ENCODE measurements at regions not wholly inside any gene's neighbourhood (a gene's known extent, or its start where the extent isn't known, plus 50 kb on each side); places are given as distances from the start of the nearest gene placed in this dataset.

DNA sequence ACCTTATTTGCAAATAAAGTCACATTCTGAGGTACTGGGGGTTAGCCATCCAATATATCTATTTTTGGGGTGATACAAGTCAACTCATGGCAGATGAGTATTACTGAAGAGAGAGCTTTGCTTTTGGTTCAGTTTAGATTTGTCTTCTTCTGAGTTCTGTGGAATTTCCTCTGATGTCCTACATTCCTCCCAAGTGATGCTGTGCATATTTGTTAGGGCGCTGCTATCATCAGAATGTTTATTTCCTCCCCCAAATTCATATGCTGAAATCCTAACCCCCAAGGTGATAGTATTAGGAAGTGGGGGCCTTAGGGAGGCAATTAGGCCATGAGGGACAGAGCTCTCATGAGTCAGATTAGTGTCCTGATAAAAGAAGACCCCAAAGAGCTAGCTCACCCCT is 96.2 kb upstream of the WLS start:
- TF ChIP-seq, protein P1, sequence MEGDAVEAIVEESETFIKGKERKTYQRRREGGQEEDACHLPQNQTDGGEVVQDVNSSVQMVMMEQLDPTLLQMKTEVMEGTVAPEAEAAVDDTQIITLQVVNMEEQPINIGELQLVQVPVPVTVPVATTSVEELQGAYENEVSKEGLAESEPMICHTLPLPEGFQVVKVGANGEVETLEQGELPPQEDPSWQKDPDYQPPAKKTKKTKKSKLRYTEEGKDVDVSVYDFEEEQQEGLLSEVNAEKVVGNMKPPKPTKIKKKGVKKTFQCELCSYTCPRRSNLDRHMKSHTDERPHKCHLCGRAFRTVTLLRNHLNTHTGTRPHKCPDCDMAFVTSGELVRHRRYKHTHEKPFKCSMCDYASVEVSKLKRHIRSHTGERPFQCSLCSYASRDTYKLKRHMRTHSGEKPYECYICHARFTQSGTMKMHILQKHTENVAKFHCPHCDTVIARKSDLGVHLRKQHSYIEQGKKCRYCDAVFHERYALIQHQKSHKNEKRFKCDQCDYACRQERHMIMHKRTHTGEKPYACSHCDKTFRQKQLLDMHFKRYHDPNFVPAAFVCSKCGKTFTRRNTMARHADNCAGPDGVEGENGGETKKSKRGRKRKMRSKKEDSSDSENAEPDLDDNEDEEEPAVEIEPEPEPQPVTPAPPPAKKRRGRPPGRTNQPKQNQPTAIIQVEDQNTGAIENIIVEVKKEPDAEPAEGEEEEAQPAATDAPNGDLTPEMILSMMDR (IDR thresholded peaks at IDR 0.05; ENCODE audit: low read length, missing control alignments), result no peak
- peak; percentile 64 for DNase-seq (ENCODE audit: low read depth)

DNA sequence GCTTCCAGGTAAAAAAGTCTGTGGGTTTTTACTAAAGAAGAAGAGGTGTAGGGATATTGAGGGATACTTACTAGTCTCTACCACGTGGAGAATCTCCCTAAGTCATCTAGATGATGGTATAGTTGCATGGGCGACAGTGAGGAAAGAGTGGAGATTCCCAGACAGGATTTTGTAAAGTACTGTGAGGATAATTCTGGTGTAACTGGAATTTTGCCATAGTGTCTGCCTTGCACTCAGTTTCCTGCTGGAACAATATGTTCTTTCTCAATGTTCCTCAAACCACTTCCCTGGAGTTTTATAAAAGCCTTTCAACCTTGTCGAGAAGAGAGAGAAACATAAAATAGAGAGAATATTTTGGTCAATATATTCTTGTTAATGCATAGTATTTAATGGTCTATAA is 95.1 kb upstream of the WLS start:
- peak; percentile 89 for DNase-seq (ENCODE audit: low read depth)
- TF ChIP-seq, protein P1 (IDR thresholded peaks at IDR 0.05; ENCODE audit: low read length, missing control alignments), result no peak
- H3K4me3 ChIP-seq (replicated peaks; ENCODE audit: low read depth, low read length), result no peak overlapping the region

More for the DNA sequence above, 96.2 kb upstream of the WLS start:
- no peak overlapping the region for H3K4me3 ChIP-seq (replicated peaks; ENCODE audit: low read depth, low read length)

DNA sequence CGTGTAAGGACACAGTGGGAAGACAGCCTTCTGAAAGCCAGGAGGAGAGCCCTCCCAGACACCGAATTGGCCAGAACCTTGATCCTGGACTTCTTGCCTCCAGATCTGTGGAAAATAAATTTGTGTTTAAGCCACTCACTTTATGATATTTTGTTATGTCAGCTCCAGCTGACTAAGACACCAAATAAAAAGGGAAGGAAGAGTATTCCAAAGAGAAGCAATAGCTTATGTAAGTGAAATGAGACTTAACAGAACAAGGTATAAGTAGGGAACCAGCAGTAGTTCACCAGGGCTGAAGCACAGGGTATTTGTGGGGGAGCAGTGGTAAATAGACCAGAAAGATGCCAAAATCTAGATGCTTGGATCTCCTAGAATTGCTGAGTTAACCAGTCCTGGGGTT is 94.2 kb upstream of the WLS start:
- no peak overlapping the region for H3K4me3 ChIP-seq (replicated peaks; ENCODE audit: low read depth, low read length)
- no peak for DNase-seq (ENCODE audit: low read depth)
- TF ChIP-seq, protein P1 (IDR thresholded peaks at IDR 0.05; ENCODE audit: low read length, missing control alignments), result no peak

DNA sequence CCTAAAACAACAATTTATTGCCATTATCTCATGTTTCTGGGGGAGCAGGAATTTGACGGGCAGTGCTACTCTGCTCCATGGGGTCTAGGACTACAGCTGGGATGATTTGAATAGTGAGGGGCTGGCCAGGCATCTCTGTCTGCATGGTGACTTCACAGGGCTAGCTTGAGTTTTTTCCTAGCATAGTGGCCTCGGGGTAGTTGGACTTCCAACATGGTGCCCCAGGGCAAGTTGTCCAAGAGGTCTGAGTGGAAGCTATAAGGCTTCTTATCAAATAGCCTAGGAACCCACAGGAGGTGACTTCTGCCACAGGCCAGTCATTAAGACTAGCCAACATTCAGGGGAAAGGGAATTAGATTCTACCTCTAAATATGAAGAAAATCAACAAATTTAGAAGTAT is 92.0 kb upstream of the WLS start:
- DNase-seq (ENCODE audit: low read depth), result no peak
- TF ChIP-seq, protein P1 (IDR thresholded peaks at IDR 0.05; ENCODE audit: low read length, missing control alignments), result no peak
- H3K4me3 ChIP-seq (replicated peaks; ENCODE audit: low read depth, low read length), result no peak overlapping the region

DNA sequence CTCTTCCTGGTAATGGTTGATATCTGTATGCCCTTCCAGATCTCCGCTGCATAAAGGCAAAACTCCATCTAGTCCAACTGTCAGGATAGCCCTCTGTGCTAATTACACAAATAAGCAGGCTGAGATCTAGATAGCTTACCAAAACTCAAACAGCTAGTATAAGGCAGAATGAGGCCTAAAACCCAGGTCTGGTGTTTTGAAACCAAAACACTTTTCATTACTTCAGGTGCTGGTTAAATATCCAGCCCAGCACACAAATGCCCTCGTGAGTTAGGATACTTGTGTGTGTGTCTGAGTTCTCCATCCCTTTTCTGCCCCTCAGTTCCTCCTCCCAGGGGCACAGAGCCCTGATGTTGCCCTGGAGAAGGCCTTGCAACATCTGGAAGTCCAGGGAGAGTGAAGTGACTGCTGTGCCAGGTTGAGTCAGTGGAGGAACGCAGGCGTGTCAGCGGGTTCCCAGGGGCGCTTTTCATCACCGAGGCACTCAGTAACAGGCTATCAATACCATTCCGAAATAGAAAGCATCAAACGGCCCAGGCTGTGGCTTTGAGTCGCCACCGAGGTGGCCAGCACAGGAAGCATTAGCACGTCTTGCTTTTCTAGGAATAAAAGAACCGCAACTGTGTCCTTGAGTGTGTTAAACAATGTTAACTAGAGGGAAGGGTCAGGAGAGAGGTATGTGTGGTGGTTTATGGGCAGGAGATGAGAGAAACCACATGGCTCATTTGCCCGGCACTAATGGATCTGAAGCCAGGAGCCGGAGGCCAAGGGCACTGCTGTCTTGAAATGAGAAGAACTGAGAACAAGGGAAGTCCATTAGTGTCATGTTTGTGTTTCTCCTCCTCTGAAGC is 90.7 kb upstream of the WLS start:
- H3K4me3 ChIP-seq (replicated peaks; ENCODE audit: low read depth, low read length), result no peak overlapping the region
- DNase-seq (ENCODE audit: low read depth), result peak; percentile 38

DNA sequence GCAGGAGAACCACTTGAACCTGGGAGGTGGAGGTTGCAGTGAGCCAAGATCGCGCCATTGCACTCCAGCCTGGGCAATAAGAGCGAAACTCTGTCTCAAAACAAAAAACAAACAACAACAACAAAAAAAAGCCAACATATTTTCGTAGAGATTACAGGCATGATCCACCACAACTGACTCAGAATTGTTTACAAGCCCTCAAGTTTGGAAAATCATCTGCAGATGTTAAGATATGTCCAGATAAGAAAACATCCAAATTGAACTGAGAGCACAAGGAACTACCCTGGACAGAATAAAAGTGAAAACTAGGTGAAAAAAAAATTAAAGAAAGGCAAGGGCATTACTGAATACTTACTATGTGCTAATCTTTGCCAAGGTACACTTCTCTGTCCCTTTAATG is 89.8 kb upstream of the WLS start:
- no peak overlapping the region for H3K4me3 ChIP-seq (replicated peaks; ENCODE audit: low read depth, low read length)
- DNase-seq (ENCODE audit: low read depth), result no peak
- TF ChIP-seq, protein P1 (IDR thresholded peaks at IDR 0.05; ENCODE audit: low read length, missing control alignments), result no peak

More for the DNA sequence above, 90.7 kb upstream of the WLS start:
- TF ChIP-seq, protein P1 (IDR thresholded peaks at IDR 0.05; ENCODE audit: low read length, missing control alignments), result no peak
